Epidermal melanocyte (primary cell): ENCODE measurements at regions not wholly inside any gene's neighbourhood (a gene's known extent, or its start where the extent isn't known, plus 50 kb on each side); places are given as distances from the start of the nearest gene placed in this dataset.

Source experiments
- DNase-seq: peaks from one replicate; pipeline ENCODE4 v3.0.0; 2011; ENCODE audit warnings: low spot score; ENCODE audit not compliant: insufficient read length

GRCh38 chr3:157810924-157811718, 295.1 kb downstream of the SHOX2 start:
- no peak for DNase-seq

- no peak for DNase-seq
Observed at GRCh38 chr3:157807280-157807679, 298.9 kb downstream of the SHOX2 start.

- no peak for DNase-seq
Observed at GRCh38 chr3:157805538-157805937, 300.7 kb downstream of the SHOX2 start.

- DNase-seq, result no peak
Observed at GRCh38 chr3:157794771-157795170, 291.6 kb upstream of the VEPH1 start.

- DNase-seq, result no peak
Observed at GRCh38 chr3:157793745-157794144, 290.5 kb upstream of the VEPH1 start.

GRCh38 chr3:157789162-157789561, 285.9 kb upstream of the VEPH1 start:
- no peak for DNase-seq

GRCh38 chr3:157786618-157787017, 283.4 kb upstream of the VEPH1 start:
- DNase-seq, result no peak

GRCh38 chr3:157786211-157786610, 283.0 kb upstream of the VEPH1 start:
- no peak for DNase-seq

GRCh38 chr3:157785102-157785826, 282.0 kb upstream of the VEPH1 start:
- DNase-seq, result peak; percentile 36

- no peak for DNase-seq
Observed at GRCh38 chr3:157782236-157782635, 279.0 kb upstream of the VEPH1 start.

GRCh38 chr3:157776861-157777260, 273.6 kb upstream of the VEPH1 start:
- no peak for DNase-seq

- no peak for DNase-seq
Observed at GRCh38 chr3:157775446-157775845, 272.2 kb upstream of the VEPH1 start.

GRCh38 chr3:157769378-157769777, 266.2 kb upstream of the VEPH1 start:
- DNase-seq, result no peak

- DNase-seq, result no peak
Observed at GRCh38 chr3:157767607-157768006, 264.4 kb upstream of the VEPH1 start.

- no peak for DNase-seq
Observed at GRCh38 chr3:157763644-157764043, 260.4 kb upstream of the VEPH1 start.

- no peak for DNase-seq
Observed at GRCh38 chr3:157759311-157759710, 256.1 kb upstream of the VEPH1 start.

- DNase-seq, result no peak
Observed at GRCh38 chr3:157755233-157755632, 252.0 kb upstream of the VEPH1 start.

- DNase-seq, result no peak
Observed at GRCh38 chr3:157754451-157754850, 251.2 kb upstream of the VEPH1 start.

- no peak for DNase-seq
Observed at GRCh38 chr3:157753787-157754136, 250.5 kb upstream of the VEPH1 start.

GRCh38 chr3:157752956-157753786, 250.0 kb upstream of the VEPH1 start:
- no peak for DNase-seq

- no peak for DNase-seq
Observed at GRCh38 chr3:157752554-157752953, 249.3 kb upstream of the VEPH1 start.

GRCh38 chr3:157751386-157751785, 248.2 kb upstream of the VEPH1 start:
- DNase-seq, result no peak
